ENCODE measurements at regions not wholly inside any gene's neighbourhood (a gene's known extent, or its start where the extent isn't known, plus 50 kb on each side); places are given as distances from the start of the nearest gene placed in this dataset.

DNA sequence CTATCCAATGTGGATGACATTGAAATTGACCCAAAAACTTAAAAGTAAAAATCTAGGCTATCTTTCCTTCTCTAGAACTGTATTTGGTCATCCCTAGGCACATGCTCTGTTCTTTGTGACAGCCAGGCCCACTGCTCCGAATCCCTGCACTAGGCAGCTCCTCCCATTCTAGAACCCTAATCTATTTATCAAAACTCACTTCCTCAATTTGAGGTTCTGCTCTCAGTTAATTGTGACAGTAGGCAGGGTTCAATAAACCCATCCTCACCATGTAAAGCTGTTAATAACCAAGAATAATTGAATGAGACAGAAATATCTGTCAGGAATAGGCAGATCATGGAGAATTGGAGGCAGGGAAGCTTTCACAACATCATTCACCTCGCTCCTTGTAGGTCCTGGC, 51.9 kb upstream of the IRF2 start:
- TF ChIP-seq POLR2A (IDR thresholded peaks at IDR 0.05), result no peak
- TF ChIP-seq, protein P1, sequence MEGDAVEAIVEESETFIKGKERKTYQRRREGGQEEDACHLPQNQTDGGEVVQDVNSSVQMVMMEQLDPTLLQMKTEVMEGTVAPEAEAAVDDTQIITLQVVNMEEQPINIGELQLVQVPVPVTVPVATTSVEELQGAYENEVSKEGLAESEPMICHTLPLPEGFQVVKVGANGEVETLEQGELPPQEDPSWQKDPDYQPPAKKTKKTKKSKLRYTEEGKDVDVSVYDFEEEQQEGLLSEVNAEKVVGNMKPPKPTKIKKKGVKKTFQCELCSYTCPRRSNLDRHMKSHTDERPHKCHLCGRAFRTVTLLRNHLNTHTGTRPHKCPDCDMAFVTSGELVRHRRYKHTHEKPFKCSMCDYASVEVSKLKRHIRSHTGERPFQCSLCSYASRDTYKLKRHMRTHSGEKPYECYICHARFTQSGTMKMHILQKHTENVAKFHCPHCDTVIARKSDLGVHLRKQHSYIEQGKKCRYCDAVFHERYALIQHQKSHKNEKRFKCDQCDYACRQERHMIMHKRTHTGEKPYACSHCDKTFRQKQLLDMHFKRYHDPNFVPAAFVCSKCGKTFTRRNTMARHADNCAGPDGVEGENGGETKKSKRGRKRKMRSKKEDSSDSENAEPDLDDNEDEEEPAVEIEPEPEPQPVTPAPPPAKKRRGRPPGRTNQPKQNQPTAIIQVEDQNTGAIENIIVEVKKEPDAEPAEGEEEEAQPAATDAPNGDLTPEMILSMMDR (IDR thresholded peaks at IDR 0.05), result no peak
